IPS-20b (cell line): ENCODE measurements at regions not wholly inside any gene's neighbourhood (a gene's known extent, or its start where the extent isn't known, plus 50 kb on each side); places are given as distances from the start of the nearest gene placed in this dataset.

Experiments used
- H3K27ac ChIP-seq: one replicate; pipeline ENCODE4 v1.5.1; 2013; ENCODE audit warnings: low read length
- H3K27me3 ChIP-seq: 2 replicates; pipeline ENCODE4 v1.6.1; 2013; ENCODE audit warnings: mild to moderate bottlenecking, low read length, inconsistent platforms; ENCODE audit not compliant: insufficient read depth
- H3K36me3 ChIP-seq: 2 replicates; pipeline ENCODE4 v1.6.1; 2013; ENCODE audit warnings: low read depth, mild to moderate bottlenecking, inconsistent platforms, low read length, moderate library complexity; ENCODE audit not compliant: insufficient read depth
- H3K4me1 ChIP-seq: 2 replicates; pipeline ENCODE4 v1.6.1; 2013; ENCODE audit warnings: mild to moderate bottlenecking, control low read depth, inconsistent platforms, low read length, moderate library complexity; ENCODE audit not compliant: insufficient read depth
- H3K4me3 ChIP-seq: 2 replicates; pipeline ENCODE4 v1.5.1; 2013; ENCODE audit warnings: mild to moderate bottlenecking, low read length, inconsistent platforms
- H3K9ac ChIP-seq: 2 replicates; pipeline ENCODE4 v1.6.1; 2013; ENCODE audit warnings: low read depth, mild to moderate bottlenecking, inconsistent platforms, low read length, moderate library complexity
- H3K9me3 ChIP-seq: 2 replicates; pipeline ENCODE4 v1.6.1; 2013; ENCODE audit warnings: mild to moderate bottlenecking, low read depth, low read length, inconsistent platforms; ENCODE audit not compliant: insufficient read depth

DNA sequence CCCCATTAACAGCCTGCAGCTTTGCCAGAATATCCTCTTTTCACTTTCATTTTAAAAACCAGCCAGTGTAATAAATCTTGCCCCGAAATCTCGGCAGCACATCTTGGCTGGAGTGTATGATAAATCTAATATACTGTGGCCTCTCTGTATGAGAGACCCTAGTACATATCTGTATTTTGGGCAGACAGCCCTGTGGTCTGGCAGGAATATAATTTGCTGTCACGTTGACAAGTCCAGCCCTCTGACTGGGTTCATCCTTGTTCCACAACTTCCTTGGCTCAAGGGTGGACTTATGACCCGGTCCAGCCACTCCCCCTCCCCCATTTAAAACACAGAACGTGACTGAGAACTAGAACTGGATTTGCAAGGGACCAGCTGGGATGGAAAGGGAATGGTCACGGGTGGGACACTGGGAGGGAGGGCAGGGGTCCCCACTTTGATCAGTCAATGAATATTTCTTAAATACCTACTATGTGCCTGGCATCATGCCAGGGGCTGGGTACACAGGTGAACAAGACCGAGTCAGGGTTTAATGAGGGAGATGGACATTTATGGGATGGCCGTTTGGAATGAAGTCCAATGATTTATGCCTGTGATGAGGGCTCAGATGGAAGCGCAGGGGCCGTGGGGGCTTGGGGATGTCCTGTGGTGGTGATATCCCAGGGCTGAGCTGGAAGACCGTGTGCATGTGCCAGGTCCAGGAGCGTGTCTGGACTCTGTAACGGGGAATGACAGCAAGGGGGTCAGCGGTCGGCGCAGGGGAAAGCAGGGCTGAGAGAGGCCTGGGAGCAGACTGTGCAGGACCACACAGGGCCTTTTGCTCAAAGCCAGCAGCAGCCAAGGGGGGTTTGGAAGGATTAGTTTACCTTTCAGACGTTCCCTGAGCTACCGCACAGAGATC lies 190.5 kb downstream of the PHETA1 start:
- no peak overlapping the region for H3K27ac ChIP-seq
- no peaks in the 10 kb centered on the region for H3K36me3 ChIP-seq
- no peaks in the 10 kb centered on the region for H3K4me1 ChIP-seq
- no peaks in the 10 kb centered on the region for H3K9me3 ChIP-seq
- H3K4me3 ChIP-seq = no peak overlapping the region
- no peak overlapping the region for H3K9ac ChIP-seq
- H3K27me3 ChIP-seq = no peaks in the 10 kb centered on the region

DNA sequence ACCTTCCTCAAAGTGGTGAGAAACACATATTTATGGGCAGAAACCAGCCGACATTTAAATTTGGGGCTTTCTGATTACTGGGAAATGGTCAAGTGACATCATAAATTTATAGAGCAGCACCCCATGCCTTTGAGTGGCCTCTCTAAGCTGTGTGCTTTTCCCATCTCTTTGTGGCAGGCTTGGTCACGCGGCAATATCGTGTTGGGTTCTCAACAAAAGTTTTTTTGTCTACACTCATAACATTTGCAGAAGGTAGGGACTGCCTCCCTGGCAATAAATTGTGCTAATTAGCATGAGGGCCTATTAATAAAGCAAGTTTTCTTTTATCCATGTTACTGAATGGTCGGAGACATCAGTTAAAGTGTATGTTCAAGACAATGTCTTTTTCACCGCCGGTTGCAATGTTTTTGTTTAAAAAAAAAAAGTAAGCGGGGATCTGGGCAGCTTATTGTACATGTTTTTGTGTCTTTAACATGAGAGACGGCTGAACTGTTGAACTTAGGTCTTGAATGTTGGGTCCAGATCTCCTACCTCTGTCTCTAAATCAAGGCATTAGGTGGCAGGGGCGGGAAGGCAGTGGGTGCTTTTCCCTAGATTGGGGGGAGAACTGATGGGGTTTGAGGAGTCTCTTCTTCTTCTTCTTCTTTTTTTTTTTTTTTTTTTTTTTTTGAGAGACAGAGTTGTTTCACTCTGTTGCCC lies 193.3 kb downstream of the PHETA1 start:
- no peak overlapping the region for H3K4me3 ChIP-seq
- no peak overlapping the region for H3K27ac ChIP-seq
- no peaks in the 10 kb centered on the region for H3K36me3 ChIP-seq
- no peaks in the 10 kb centered on the region for H3K27me3 ChIP-seq
- no peaks in the 10 kb centered on the region for H3K9me3 ChIP-seq
- H3K9ac ChIP-seq = no peak overlapping the region
- H3K4me1 ChIP-seq = no peaks in the 10 kb centered on the region

DNA sequence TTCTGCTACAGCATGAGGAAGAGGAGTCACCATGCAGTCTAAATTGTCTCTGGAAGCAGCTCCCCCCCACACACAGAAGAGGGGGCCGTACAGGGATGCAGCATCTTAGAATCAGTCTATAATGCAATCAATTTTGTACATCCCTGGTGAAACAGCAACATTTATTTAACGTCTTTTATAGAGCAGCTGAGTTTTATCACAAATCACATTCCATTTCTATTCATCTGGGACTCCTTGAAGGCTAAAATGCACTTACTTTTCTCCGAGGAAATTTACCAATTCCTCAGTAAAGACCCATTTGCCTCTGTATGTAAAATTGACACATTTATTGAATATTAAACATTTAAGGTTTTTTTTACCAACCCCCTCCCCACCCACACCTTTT lies 193.9 kb downstream of the PHETA1 start:
- Histone ChIP-seq H3K9ac (no peak overlapping the region), H3K27me3 (no peaks in the 10 kb centered on the region), H3K4me3 (no peak overlapping the region), H3K36me3 (no peaks in the 10 kb centered on the region), H3K4me1 (no peaks in the 10 kb centered on the region), H3K27ac (no peak overlapping the region), H3K9me3 (no peaks in the 10 kb centered on the region)

DNA sequence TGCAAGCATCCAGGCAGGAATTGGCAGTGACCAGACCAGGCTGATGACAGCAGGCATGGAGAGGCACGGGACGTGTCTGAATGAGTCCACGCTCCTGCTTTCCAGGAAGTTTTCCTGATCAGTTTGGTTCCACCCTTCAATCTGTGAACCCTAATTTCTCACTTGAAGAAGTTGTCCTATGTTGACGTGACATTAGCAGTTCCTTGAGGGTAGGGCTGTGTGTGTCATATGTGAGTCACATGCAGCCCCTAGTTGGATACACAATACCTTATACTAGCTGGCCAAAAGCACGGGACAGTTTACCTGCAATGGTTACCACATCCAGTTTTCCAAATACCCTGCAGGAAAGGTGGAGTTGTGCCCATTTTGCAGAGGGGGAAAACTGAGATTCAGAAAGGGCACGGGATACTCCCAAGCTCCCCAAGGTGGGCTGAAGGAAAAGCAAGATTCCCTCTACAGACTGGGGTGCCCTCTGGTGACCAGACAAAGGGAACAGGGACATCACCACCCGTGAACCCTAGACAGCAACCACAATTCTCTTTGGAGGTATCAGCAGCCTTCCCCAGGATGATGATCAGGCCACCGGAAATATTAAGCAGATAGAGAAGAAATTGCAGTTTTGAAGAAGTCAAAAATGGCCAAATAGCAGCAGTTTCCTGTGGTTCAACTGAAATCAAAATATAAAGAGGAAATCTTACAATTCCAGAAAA lies 194.5 kb downstream of the PHETA1 start:
- Histone ChIP-seq H3K4me1 (no peaks in the 10 kb centered on the region), H3K27ac (no peak overlapping the region)

DNA sequence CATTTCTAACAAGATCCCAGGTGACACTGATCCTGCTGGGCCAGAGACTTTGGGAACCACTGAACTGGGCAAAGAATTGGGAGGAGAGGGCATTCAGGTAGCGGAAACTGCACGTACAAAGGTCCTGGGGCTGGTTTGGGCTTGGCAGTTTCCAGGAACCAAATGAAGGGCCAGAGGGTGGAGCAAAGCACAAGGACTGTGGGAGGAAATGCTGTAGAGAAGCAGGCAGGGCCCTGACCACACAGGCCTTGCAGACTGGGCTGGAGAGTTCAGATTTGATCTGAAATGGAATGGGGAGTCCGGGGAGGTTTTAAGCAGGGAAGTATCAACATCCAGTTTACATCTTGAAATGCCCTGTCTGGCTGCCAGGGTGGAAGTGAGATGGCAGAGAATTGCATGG lies 195.1 kb downstream of the PHETA1 start:
- no peaks in the 10 kb centered on the region for H3K36me3 ChIP-seq
- H3K4me1 ChIP-seq = no peaks in the 10 kb centered on the region
- no peak overlapping the region for H3K4me3 ChIP-seq
- H3K27me3 ChIP-seq = no peaks in the 10 kb centered on the region
- no peaks in the 10 kb centered on the region for H3K9me3 ChIP-seq
- no peak overlapping the region for H3K9ac ChIP-seq
- H3K27ac ChIP-seq = no peak overlapping the region

More for the DNA sequence above, 194.5 kb downstream of the PHETA1 start:
- Histone ChIP-seq H3K4me3 (no peak overlapping the region), H3K9me3 (no peaks in the 10 kb centered on the region), H3K27me3 (no peaks in the 10 kb centered on the region), H3K9ac (no peak overlapping the region), H3K36me3 (no peaks in the 10 kb centered on the region)

DNA sequence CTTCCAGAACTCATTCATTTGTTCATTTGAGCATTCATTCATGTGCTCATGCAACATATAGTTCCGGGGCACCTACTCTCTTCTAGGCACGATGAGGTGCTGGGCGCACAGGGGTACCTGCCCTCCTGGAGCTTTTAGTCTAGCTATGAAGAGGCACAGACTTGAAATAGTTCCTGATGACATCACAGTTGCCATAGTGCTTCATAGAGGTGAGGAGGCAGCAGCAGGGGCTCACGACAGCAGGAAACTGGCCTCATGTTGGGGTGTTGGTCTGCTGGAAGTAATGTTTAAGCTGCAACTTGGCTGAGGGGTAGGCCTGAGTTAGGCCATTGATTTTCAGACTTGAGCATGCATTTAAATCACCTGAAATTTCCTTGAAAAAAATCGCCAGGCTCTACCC lies 195.5 kb downstream of the PHETA1 start:
- Histone ChIP-seq H3K27me3 (no peaks in the 10 kb centered on the region), H3K9ac (no peak overlapping the region), H3K36me3 (no peaks in the 10 kb centered on the region), H3K4me3 (no peak overlapping the region), H3K27ac (no peak overlapping the region), H3K9me3 (no peaks in the 10 kb centered on the region), H3K4me1 (no peaks in the 10 kb centered on the region)

DNA sequence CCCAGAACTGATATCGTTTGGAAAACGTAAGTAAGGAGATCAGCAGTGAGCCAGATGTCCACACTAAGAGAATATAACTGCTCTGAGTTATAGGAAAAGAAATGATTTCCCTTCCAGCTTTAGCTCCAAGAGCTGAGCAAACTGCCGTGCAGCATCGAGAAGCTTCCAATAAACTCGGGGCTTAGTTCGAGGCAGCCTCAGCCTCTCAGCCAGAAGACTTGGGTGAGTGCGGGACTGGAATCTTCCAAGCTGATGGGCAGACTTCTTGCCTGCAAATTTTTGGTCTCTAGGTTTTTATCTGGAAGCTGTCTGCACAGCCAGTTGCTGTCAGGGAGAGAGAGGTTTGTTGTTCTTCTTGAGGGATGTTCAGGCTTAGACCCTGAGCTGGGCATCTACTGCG lies 196.1 kb downstream of the PHETA1 start:
- H3K9ac ChIP-seq = no peak overlapping the region
- no peaks in the 10 kb centered on the region for H3K36me3 ChIP-seq
- no peaks in the 10 kb centered on the region for H3K27me3 ChIP-seq
- H3K9me3 ChIP-seq = no peaks in the 10 kb centered on the region
- no peak overlapping the region for H3K27ac ChIP-seq
- H3K4me3 ChIP-seq = no peak overlapping the region
- no peaks in the 10 kb centered on the region for H3K4me1 ChIP-seq

DNA sequence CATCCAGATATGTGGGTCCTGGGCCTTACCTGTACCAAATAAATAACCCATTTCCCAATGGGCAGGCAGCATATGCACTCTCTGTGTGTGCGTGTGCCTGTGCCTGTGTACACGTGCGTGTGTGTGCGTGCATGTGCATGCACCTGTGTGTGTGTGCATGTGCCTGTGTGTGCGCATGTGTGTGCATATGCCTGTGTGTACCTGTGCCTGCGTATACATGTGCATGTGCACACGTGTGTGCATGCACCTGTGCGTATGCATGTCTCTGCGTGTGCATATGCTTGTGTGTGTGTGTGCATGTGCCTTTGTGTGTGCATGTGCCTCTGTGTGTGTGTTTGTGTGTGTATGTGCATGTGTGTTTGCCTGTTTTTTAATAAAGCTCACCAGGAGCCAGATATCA lies 197.1 kb downstream of the PHETA1 start:
- Histone ChIP-seq H3K9me3 (no peaks in the 10 kb centered on the region), H3K27ac (no peak overlapping the region), H3K36me3 (no peaks in the 10 kb centered on the region), H3K4me1 (no peaks in the 10 kb centered on the region), H3K9ac (no peak overlapping the region), H3K27me3 (no peaks in the 10 kb centered on the region), H3K4me3 (no peak overlapping the region)

DNA sequence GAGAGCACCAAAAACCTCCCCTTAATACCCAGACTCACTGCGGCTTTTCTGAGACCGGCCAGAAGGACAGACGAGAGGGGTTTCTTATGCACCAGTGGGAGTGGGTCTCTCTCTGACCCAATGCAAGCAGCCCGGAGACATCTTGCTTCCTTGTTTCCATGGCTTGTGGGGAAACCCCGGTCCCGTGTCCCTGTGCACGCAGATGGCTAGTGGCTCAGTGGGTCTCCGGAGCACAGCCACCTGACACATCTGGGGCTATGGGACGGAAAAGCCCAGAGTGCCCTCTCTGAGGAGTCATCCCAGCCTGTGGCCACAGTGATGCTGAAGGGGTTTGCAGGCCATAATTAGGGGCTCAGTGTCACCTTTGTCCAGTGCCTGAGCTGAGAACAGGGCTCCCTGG lies 197.6 kb downstream of the PHETA1 start:
- no peak overlapping the region for H3K9ac ChIP-seq
- H3K4me1 ChIP-seq = no peaks in the 10 kb centered on the region
- no peak overlapping the region for H3K27ac ChIP-seq
- no peaks in the 10 kb centered on the region for H3K36me3 ChIP-seq
- no peaks in the 10 kb centered on the region for H3K27me3 ChIP-seq
- H3K4me3 ChIP-seq = no peak overlapping the region
- H3K9me3 ChIP-seq = no peaks in the 10 kb centered on the region

DNA sequence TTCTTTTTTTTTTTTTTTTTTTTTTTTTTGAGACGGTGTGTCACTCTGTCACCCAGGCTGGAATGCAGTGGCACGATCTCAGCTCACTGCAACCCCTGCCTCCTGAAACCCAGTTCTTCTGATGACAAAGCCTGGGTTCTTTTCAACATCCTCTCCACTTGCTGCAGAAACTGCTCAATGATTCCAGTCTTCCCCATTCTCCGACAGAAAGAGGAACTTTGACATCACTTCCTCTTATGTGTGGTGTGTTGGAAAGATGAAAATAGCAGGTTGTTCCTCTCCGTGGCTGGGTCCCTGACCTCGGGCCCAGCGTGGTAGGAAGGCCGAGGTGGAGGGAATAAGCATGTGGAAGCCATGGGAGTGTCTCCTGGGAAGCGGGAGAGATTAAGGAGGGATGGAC lies 198.4 kb downstream of the PHETA1 start:
- Histone ChIP-seq H3K36me3 (no peaks in the 10 kb centered on the region), H3K27me3 (no peaks in the 10 kb centered on the region), H3K27ac (no peak overlapping the region), H3K9ac (no peak overlapping the region), H3K4me1 (no peaks in the 10 kb centered on the region), H3K4me3 (no peak overlapping the region), H3K9me3 (no peaks in the 10 kb centered on the region)

DNA sequence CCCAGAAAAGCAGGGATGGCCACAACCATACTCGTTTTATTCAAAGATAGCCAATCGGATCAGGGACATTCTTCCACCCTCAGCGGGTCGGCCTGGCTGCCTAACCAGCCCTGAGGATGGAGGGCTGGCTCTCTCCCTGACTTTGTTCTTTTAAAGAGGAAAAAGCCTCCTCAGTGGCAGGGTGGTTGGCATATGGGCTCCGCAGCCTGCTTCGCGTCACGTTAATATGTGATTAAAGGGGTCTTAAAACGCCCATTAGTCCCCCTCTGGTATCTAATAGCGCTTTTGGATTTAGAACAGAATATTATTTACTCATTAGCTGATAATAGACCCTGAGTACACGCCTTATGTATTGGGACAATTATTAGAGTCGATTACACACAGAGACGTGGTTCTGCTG lies 199.4 kb downstream of the PHETA1 start:
- H3K36me3 ChIP-seq = no peaks in the 10 kb centered on the region
- no peaks in the 10 kb centered on the region for H3K9me3 ChIP-seq
- H3K4me3 ChIP-seq = no peak overlapping the region
- H3K9ac ChIP-seq = no peak overlapping the region
- H3K27me3 ChIP-seq = no peaks in the 10 kb centered on the region
- no peaks in the 10 kb centered on the region for H3K4me1 ChIP-seq
- no peak overlapping the region for H3K27ac ChIP-seq
